Naive thymus-derived CD4-positive, alpha-beta T cell (primary cell): ENCODE measurements at regions not wholly inside any gene's neighbourhood (a gene's known extent, or its start where the extent isn't known, plus 50 kb on each side); places are given as distances from the start of the nearest gene placed in this dataset.
A peak's percentile ranks its signal among the peaks of the same experiment; 100 is the strongest.

Experiments
- ATAC-seq: fragments of 150-1000 bp; cut with Tn5 transposase; 2 replicates; pipeline ENCODE4 v1.10.0; 2021; ENCODE audit warnings: mild to moderate bottlenecking, moderate library complexity
- CTCF ChIA-PET: fragments of 350-600 bp; sonication (Branson Sonifier 250); formaldehyde crosslinking; loops from one replicate; lab custom pipeline; 2021; ENCODE audit warnings: antibody characterized with exemption; lab: Charles Lee
- POLR2A ChIA-PET: fragments of 350-600 bp; sonication (Branson Sonifier 250); formaldehyde crosslinking; loops from one replicate; lab custom pipeline; 2021; ENCODE audit warnings: antibody characterized with exemption, inconsistent platforms; lab: Charles Lee
- DNase-seq, 9 donors: peaks; one replicate each; pipeline versions ENCODE4 v3.0.0 to v3.0.0-alpha.2; 2020 to 2022; ENCODE audit warnings: mixed read lengths in 1 of 9
- H3K27ac ChIP-seq: one replicate; pipeline ENCODE4 v1.7.0; 2013; ENCODE audit warnings: mild to moderate bottlenecking, low read depth, low read length, moderate library complexity
- H3K27me3 ChIP-seq, 2 donors: one replicate each; pipeline ENCODE4 v1.7.0; 2013; ENCODE audit warnings: low read length in 2 of 2, mild to moderate bottlenecking in 2 of 2, moderate library complexity in 2 of 2; ENCODE audit not compliant: control insufficient read depth in 2 of 2, insufficient read depth in 2 of 2
- H3K36me3 ChIP-seq, 3 experiments: 1 replicate in 2 of 3; 2 replicates in 1 of 3; pipeline ENCODE4 v1.7.0; 2013; ENCODE audit warnings: low read length in 3 of 3, mild to moderate bottlenecking in 3 of 3, moderate library complexity in 1 of 3; ENCODE audit not compliant: insufficient read depth in 3 of 3, control insufficient read depth in 2 of 3
- H3K4me1 ChIP-seq, 2 donors: one replicate each; pipeline ENCODE4 v1.7.0; 2013; ENCODE audit warnings: low read length in 2 of 2, mild to moderate bottlenecking in 2 of 2, moderate library complexity in 1 of 2; ENCODE audit not compliant: control insufficient read depth in 2 of 2, insufficient read depth in 2 of 2
- H3K4me3 ChIP-seq: 2 replicates; pipeline ENCODE4 v1.7.0; 2013; ENCODE audit warnings: mild to moderate bottlenecking, low read length
- H3K9me3 ChIP-seq, 3 experiments: 1 replicate in 2 of 3; 2 replicates in 1 of 3; pipeline ENCODE4 v1.7.0; 2013; ENCODE audit warnings: low read length in 3 of 3; ENCODE audit not compliant: control insufficient read depth in 2 of 3
- H3K27ac Mint-ChIP-seq, 9 donors: one replicate each; pipeline ENCODE4 v1.8.0; 2020 to 2022; ENCODE audit warnings: mixed read lengths in 9 of 9, mild to moderate bottlenecking in 8 of 9, moderate library complexity in 5 of 9, inconsistent platforms in 2 of 9
- H3K27me3 Mint-ChIP-seq, 5 donors: one replicate each; pipeline ENCODE4 v1.8.0; 2021 to 2022; ENCODE audit warnings: mixed read lengths in 5 of 5, mild to moderate bottlenecking in 1 of 5
- H3K36me3 Mint-ChIP-seq, 5 donors: one replicate each; pipeline ENCODE4 v1.8.0; 2020 to 2022; ENCODE audit warnings: mixed read lengths in 5 of 5, mild to moderate bottlenecking in 3 of 5, inconsistent platforms in 1 of 5
- H3K4me1 Mint-ChIP-seq, 7 donors: one replicate each; pipeline ENCODE4 v1.8.0; 2020 to 2022; ENCODE audit warnings: mixed read lengths in 7 of 7, mild to moderate bottlenecking in 3 of 7, inconsistent platforms in 1 of 7
- H3K4me3 Mint-ChIP-seq, 10 donors: one replicate each; pipeline ENCODE4 v1.8.0; 2020 to 2022; ENCODE audit warnings: mild to moderate bottlenecking in 10 of 10, mixed read lengths in 10 of 10, moderate library complexity in 6 of 10, inconsistent platforms in 2 of 10
- H3K9me3 Mint-ChIP-seq, 11 donors: one replicate each; pipeline ENCODE4 v1.8.0; 2020 to 2022; ENCODE audit warnings: mixed read lengths in 11 of 11, mild to moderate bottlenecking in 4 of 11, inconsistent platforms in 1 of 11, moderate library complexity in 1 of 11
- intact Hi-C, 2 donors: fragments of 100-400 bp; cut with micrococcal nuclease; formaldehyde crosslinking; loops; one replicate each; pipeline ENCODE4 v1.15.1; 2023

DNA sequence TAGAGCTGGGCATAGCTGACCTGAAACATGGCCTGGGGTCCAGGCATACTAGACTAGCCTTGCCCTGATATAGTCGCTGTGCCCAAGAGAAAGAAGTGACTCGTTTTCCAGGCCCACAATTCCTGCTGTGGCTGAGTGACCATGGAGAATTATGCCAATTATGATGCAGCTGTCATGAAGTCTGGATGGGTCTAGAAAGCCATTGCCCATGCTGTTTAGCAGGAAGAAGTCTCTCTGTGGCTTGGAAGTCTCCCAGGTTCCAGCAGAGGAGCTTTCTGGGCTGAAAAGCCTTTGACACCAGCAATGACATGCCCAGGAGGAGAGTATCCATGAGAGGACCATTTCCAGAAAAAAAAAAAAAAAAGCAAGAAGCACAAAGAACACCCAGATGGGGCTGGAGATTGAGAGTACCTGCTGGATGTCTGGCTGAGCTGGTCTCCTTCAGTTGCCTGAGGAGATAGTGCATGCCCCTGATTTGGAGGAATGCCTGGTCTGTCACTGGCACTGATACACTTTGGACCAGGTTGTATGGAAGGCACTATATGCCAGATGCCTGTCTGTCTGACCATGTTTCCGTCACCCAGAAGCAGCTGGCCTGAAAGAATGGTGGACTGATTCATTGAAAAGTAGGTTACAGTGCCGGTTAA, 128.0 kb upstream of the EPB41L4A start:
- ChIA-PET POLR2A (no interaction called here), CTCF (interaction anchor here (0.7 to 2.7 kb wide), 3 partner anchors 210 to 468 kb away, joined by 3 to 15 read pairs (median 4); no protein-coding TSS in a partner anchor)
- Histone ChIP-seq H3K27me3 (no peaks in the 10 kb centered on the region), H3K27ac (no peak overlapping the region), H3K36me3 (no peaks in the 10 kb centered on the region), H3K4me3 (no peak overlapping the region), H3K9me3 (no peaks in the 10 kb centered on the region), H3K4me1 (no peaks in the 10 kb centered on the region)
- DNase-seq, result no peak
- Mint-ChIP-seq H3K27ac (no peak overlapping the region), H3K27me3 (peaks cover 0 to 26% (median 7%) of the 10 kb centered on the region in 5 donors), H3K9me3 (peaks cover 0 to 5% (median 0%) of the 10 kb centered on the region in 11 donors), H3K4me3 (no peak overlapping the region), H3K36me3 (no peaks in the 10 kb centered on the region), H3K4me1 (peaks cover 0 to 4% (median 0%) of the 10 kb centered on the region in 7 donors)
- intact Hi-C loops, result no loop called here
- ATAC-seq, result no peak

GRCh38 chr5:112548246-112548881, 129.3 kb upstream of the EPB41L4A start:
- peaks cover 0 to 19% (median 7%) of the 10 kb centered on the region in 5 donors for H3K27me3 Mint-ChIP-seq
- Histone ChIP-seq H3K36me3 (no peaks in the 10 kb centered on the region), H3K27ac (no peak overlapping the region), H3K4me3 (no peak overlapping the region), H3K27me3 (no peaks in the 10 kb centered on the region), H3K4me1 (no peaks in the 10 kb centered on the region), H3K9me3 (no peaks in the 10 kb centered on the region)
- peaks cover 0 to 5% (median 0%) of the 10 kb centered on the region in 11 donors for H3K9me3 Mint-ChIP-seq
- no peak overlapping the region for H3K27ac Mint-ChIP-seq
- peaks cover 0 to 4% (median 0%) of the 10 kb centered on the region in 7 donors for H3K4me1 Mint-ChIP-seq
- ChIA-PET CTCF (interaction anchor here (2.7 to 7.0 kb wide), 2 partner anchors 209 to 210 kb away, joined by 15 to 63 read pairs; no protein-coding TSS in a partner anchor), POLR2A (no interaction called here)
- DNase-seq (no peak), ATAC-seq (no peak)
- no peak overlapping the region for H3K4me3 Mint-ChIP-seq
- no peaks in the 10 kb centered on the region for H3K36me3 Mint-ChIP-seq
- intact Hi-C loops, result no loop called here

DNA sequence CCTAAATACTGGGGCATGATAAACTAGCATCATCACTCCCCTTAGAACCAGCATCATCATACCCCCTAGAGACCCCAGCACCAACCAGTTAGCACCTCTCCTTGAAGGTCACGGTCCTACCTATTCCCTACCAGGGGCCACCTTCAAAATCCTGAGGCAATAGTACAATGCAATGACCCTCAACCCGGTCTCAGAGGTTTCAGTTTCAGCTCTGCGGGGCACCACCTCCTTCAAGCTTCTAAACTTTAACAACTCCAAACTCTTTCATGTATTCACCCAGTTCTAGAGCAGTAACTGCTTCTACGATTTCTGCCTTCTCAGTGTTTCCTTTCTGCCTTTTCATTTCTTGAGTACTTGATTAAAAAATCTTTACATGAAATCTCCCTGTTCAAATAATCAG, 130.1 kb upstream of the EPB41L4A start:
- no peak overlapping the region for H3K27ac ChIP-seq
- DNase-seq, result no peak
- H3K4me3 Mint-ChIP-seq, result no peak overlapping the region
- no peaks in the 10 kb centered on the region for H3K36me3 ChIP-seq
- H3K9me3 Mint-ChIP-seq, result peaks cover 0 to 2% (median 0%) of the 10 kb centered on the region in 11 donors
- H3K4me1 ChIP-seq, result no peaks in the 10 kb centered on the region
- POLR2A ChIA-PET, result no interaction called here
- CTCF ChIA-PET, result interaction anchor here (7.0 kb wide), 1 partner anchor 209 kb away, joined by 63 read pairs; no protein-coding TSS in a partner anchor
- H3K9me3 ChIP-seq, result no peaks in the 10 kb centered on the region
- ATAC-seq, result no peak
- H3K27me3 ChIP-seq, result no peaks in the 10 kb centered on the region
- H3K36me3 Mint-ChIP-seq, result no peaks in the 10 kb centered on the region
- H3K27ac Mint-ChIP-seq, result no peak overlapping the region
- intact Hi-C loops, result no loop called here
- no peak overlapping the region for H3K4me3 ChIP-seq
- H3K4me1 Mint-ChIP-seq, result peaks cover 0 to 4% (median 0%) of the 10 kb centered on the region in 7 donors
- peaks cover 0 to 18% (median 7%) of the 10 kb centered on the region in 5 donors for H3K27me3 Mint-ChIP-seq

DNA sequence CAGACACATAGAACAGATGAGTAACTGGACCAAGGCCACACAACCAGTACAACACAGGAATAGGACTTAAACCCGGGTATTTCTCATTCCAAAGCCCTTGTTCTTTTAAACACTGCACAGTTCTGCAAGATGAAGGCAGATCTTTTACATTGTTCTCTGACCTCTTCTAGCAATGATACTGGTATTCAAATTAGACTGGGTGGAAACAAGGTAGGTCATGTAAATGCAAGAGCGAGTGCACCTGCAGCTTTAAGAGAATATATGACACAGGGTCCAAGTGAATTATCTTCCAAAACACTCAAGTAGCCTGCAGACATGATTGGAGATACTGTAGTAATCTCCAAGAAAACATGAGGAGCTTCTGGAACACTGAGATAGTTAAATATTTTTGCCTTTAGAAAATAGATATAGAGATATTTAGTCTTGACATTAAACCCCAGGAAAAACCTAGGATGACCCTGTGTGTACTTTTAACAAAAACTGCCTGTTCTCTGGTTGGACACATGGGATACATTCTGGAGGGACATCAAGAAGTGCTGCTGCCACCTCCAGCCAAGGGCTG, 130.6 kb upstream of the EPB41L4A start:
- no peaks in the 10 kb centered on the region for H3K27me3 ChIP-seq
- intact Hi-C loops, result loop anchor here (2.0 to 10.0 kb wide), 5 partner anchors 157 to 1057 kb away; partner anchors contain the start of gene REEP5 (in 1 of the 2)
- POLR2A ChIA-PET, result interaction anchor here (0.5 kb wide), 1 partner anchor 225 kb away, joined by 3 read pairs; no protein-coding TSS in a partner anchor
- H3K4me3 ChIP-seq, result no peak overlapping the region
- Mint-ChIP-seq H3K36me3 (no peaks in the 10 kb centered on the region), H3K4me1 (peaks cover 0 to 4% (median 0%) of the 10 kb centered on the region in 7 donors), H3K9me3 (no peaks in the 10 kb centered on the region), H3K4me3 (no peak overlapping the region), H3K27ac (no peak overlapping the region), H3K27me3 (peaks cover 0 to 16% (median 7%) of the 10 kb centered on the region in 5 donors)
- ATAC-seq (no peak), DNase-seq (no peak)
- H3K4me1 ChIP-seq, result no peaks in the 10 kb centered on the region
- no peaks in the 10 kb centered on the region for H3K36me3 ChIP-seq
- no peak overlapping the region for H3K27ac ChIP-seq
- H3K9me3 ChIP-seq, result no peaks in the 10 kb centered on the region
- CTCF ChIA-PET, result interaction anchor here (7.0 kb wide), 1 partner anchor 209 kb away, joined by 63 read pairs; no protein-coding TSS in a partner anchor

- ChIA-PET POLR2A (no interaction called here), CTCF (interaction anchor here (0.7 to 7.0 kb wide), 3 partner anchors 207 to 260 kb away, joined by 3 to 63 read pairs (median 3); no protein-coding TSS in a partner anchor)
- Histone ChIP-seq H3K27me3 (no peaks in the 10 kb centered on the region), H3K4me1 (no peaks in the 10 kb centered on the region), H3K4me3 (no peak overlapping the region), H3K27ac (no peak overlapping the region), H3K36me3 (no peaks in the 10 kb centered on the region), H3K9me3 (no peaks in the 10 kb centered on the region)
- no peaks in the 10 kb centered on the region for H3K36me3 Mint-ChIP-seq
- H3K4me3 Mint-ChIP-seq, result no peak overlapping the region
- H3K4me1 Mint-ChIP-seq, result peaks cover 0 to 4% (median 0%) of the 10 kb centered on the region in 7 donors
- no peaks in the 10 kb centered on the region for H3K9me3 Mint-ChIP-seq
- H3K27ac Mint-ChIP-seq, result no peak overlapping the region
- ATAC-seq (peak; percentile 71), DNase-seq (peak in 7 of 9 donors; percentile 23 to 67 (median 48))
- intact Hi-C loops, result loop anchor here (1.0 to 10.0 kb wide), 11 partner anchors 155 to 1055 kb away; partner anchors contain the start of gene REEP5 (in 1 of the 2)
- H3K27me3 Mint-ChIP-seq, result peaks cover 0 to 16% (median 5%) of the 10 kb centered on the region in 5 donors
Observed at GRCh38 chr5:112551419-112552032, 132.4 kb upstream of the EPB41L4A start.

- Histone ChIP-seq H3K4me3 (no peak overlapping the region), H3K36me3 (no peaks in the 10 kb centered on the region), H3K27me3 (no peaks in the 10 kb centered on the region), H3K4me1 (no peaks in the 10 kb centered on the region), H3K27ac (no peak overlapping the region), H3K9me3 (no peaks in the 10 kb centered on the region)
- ATAC-seq, result no peak
- Mint-ChIP-seq H3K4me1 (peaks cover 0 to 4% (median 0%) of the 10 kb centered on the region in 7 donors), H3K27ac (no peak overlapping the region), H3K27me3 (peaks cover 0 to 14% (median 5%) of the 10 kb centered on the region in 5 donors), H3K36me3 (no peaks in the 10 kb centered on the region), H3K4me3 (no peak overlapping the region), H3K9me3 (no peaks in the 10 kb centered on the region)
- ChIA-PET CTCF (interaction anchor here (0.7 to 7.0 kb wide), 4 partner anchors 206 to 856 kb away, joined by 3 to 63 read pairs (median 3); no protein-coding TSS in a partner anchor), POLR2A (no interaction called here)
- intact Hi-C loops, result loop anchor here (10.0 kb wide), 2 partner anchors 377 to 783 kb away; no protein-coding TSS in a partner anchor
- DNase-seq, result no peak
Observed at GRCh38 chr5:112552216-112552615, 133.1 kb upstream of the EPB41L4A start.
